ENCODE measurements at regions not wholly inside any gene's neighbourhood (a gene's known extent, or its start where the extent isn't known, plus 50 kb on each side); places are given as distances from the start of the nearest gene placed in this dataset.

GRCh38 chr12:115763982-115764621 is 513.4 kb downstream of the MED13L start:
- TF ChIP-seq, protein P1, sequence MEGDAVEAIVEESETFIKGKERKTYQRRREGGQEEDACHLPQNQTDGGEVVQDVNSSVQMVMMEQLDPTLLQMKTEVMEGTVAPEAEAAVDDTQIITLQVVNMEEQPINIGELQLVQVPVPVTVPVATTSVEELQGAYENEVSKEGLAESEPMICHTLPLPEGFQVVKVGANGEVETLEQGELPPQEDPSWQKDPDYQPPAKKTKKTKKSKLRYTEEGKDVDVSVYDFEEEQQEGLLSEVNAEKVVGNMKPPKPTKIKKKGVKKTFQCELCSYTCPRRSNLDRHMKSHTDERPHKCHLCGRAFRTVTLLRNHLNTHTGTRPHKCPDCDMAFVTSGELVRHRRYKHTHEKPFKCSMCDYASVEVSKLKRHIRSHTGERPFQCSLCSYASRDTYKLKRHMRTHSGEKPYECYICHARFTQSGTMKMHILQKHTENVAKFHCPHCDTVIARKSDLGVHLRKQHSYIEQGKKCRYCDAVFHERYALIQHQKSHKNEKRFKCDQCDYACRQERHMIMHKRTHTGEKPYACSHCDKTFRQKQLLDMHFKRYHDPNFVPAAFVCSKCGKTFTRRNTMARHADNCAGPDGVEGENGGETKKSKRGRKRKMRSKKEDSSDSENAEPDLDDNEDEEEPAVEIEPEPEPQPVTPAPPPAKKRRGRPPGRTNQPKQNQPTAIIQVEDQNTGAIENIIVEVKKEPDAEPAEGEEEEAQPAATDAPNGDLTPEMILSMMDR (IDR thresholded peaks at IDR 0.05) = no peak
- no peak for TF ChIP-seq EZH2phosphoT487 (IDR thresholded peaks at IDR 0.05)
- TF ChIP-seq EZH2 (IDR thresholded peaks at IDR 0.05) = no peak
